SK-N-SH treated with all-trans-retinoic acid at 6 μM for 48 hours (cell line): ENCODE measurements at regions not wholly inside any gene's neighbourhood (a gene's known extent, or its start where the extent isn't known, plus 50 kb on each side); places are given as distances from the start of the nearest gene placed in this dataset.

Experiments
- ATAC-seq: fragments of 200-7000 bp; cut with Tn5 transposase; 3 replicates; pipeline ENCODE4 v1.9.1; 2020; ENCODE audit warnings: mild to moderate bottlenecking, moderate library complexity
- ARNTL ChIP-seq: fragments of 450-650 bp; formaldehyde crosslinking; IDR thresholded peaks from 2 replicates; pipeline ENCODE4 v1.5.0; 2020; ENCODE audit warnings: low read depth, mild to moderate bottlenecking, moderate library complexity, borderline replicate concordance
- BACH2 ChIP-seq: fragments of 250-450 bp; sonication (Bioruptor Pico); IDR thresholded peaks from 2 replicates; pipeline ENCODE4 v1.9.0; 2021; ENCODE audit warnings: mild to moderate bottlenecking, borderline replicate concordance
- CREB5 ChIP-seq: fragments of 250-450 bp; sonication (Bioruptor Pico); IDR thresholded peaks from 2 replicates; pipeline ENCODE4 v1.5.1; 2020; ENCODE audit warnings: low read depth, mild to moderate bottlenecking, moderate library complexity
- CSDC2 ChIP-seq: fragments of 250-450 bp; sonication (Bioruptor Pico); IDR thresholded peaks from 2 replicates; pipeline ENCODE4 v1.5.0; 2020; ENCODE audit warnings: mild to moderate bottlenecking, moderate library complexity
- CSRNP3 ChIP-seq: fragments of 250-450 bp; sonication (Bioruptor Pico); IDR thresholded peaks from 2 replicates; pipeline ENCODE4 v1.5.1; 2021; ENCODE audit warnings: mild to moderate bottlenecking, moderate library complexity
- ESRRG ChIP-seq: fragments of 250-450 bp; sonication (Bioruptor Pico); IDR thresholded peaks from 2 replicates; pipeline ENCODE4 v1.6.1; 2021; ENCODE audit warnings: mild to moderate bottlenecking
- GLIS3 ChIP-seq: fragments of 250-450 bp; sonication (Bioruptor Pico); IDR thresholded peaks from 2 replicates; pipeline ENCODE4 v1.5.0; 2020; ENCODE audit warnings: mild to moderate bottlenecking, moderate library complexity
- ISL1 ChIP-seq: fragments of 250-450 bp; sonication (Bioruptor Pico); IDR thresholded peaks from 2 replicates; pipeline ENCODE4 v2.1.2; 2022; ENCODE audit warnings: mild to moderate bottlenecking, moderate library complexity
- OSR1 ChIP-seq: fragments of 250-450 bp; sonication (Bioruptor Pico); IDR thresholded peaks from 2 replicates; pipeline ENCODE4 v1.8.0; 2022; ENCODE audit warnings: moderate library complexity, mild to moderate bottlenecking, inconsistent platforms
- PATZ1 ChIP-seq: fragments of 250-450 bp; sonication (Bioruptor Pico); IDR thresholded peaks from 2 replicates; pipeline ENCODE4 v1.8.0; 2020; ENCODE audit warnings: mild to moderate bottlenecking, moderate library complexity, borderline replicate concordance
- POU6F1 ChIP-seq: fragments of 250-450 bp; sonication (Bioruptor Pico); IDR thresholded peaks from 2 replicates; pipeline ENCODE4 v1.8.0; 2021; ENCODE audit warnings: low read depth, mild to moderate bottlenecking, moderate library complexity, borderline replicate concordance
- PPARA ChIP-seq: fragments of 250-450 bp; sonication (Bioruptor Pico); IDR thresholded peaks from 2 replicates; pipeline ENCODE4 v1.5.0; 2020; ENCODE audit warnings: mild to moderate bottlenecking, borderline replicate concordance
- SNAI2 ChIP-seq: fragments of 250-450 bp; sonication (Bioruptor Pico); IDR thresholded peaks from 2 replicates; pipeline ENCODE4 v1.5.0; 2020; ENCODE audit warnings: mild to moderate bottlenecking, moderate library complexity
- TCF4 ChIP-seq: fragments of 250-450 bp; sonication (Bioruptor Pico); IDR thresholded peaks from 2 replicates; pipeline ENCODE4 v1.8.0; 2021; ENCODE audit warnings: mild to moderate bottlenecking, moderate library complexity, borderline replicate concordance
- TOX ChIP-seq: fragments of 250-450 bp; sonication (Bioruptor Pico); IDR thresholded peaks from 2 replicates; pipeline ENCODE4 v1.8.0; 2021; ENCODE audit warnings: mild to moderate bottlenecking, moderate library complexity, borderline replicate concordance
- TSHZ2 ChIP-seq: fragments of 250-450 bp; sonication (Bioruptor Pico); IDR thresholded peaks from 2 replicates; pipeline ENCODE4 v1.5.0; 2020; ENCODE audit warnings: mild to moderate bottlenecking, moderate library complexity
- ZC3H10 ChIP-seq: fragments of 250-450 bp; sonication (Bioruptor Pico); IDR thresholded peaks from 2 replicates; pipeline ENCODE4 v1.5.1; 2021; ENCODE audit warnings: mild to moderate bottlenecking, moderate library complexity
- ZFP3 ChIP-seq: fragments of 250-450 bp; sonication (Bioruptor Pico); IDR thresholded peaks from 2 replicates; pipeline ENCODE4 v1.5.0; 2020; ENCODE audit warnings: mild to moderate bottlenecking, moderate library complexity
- ZFP30 ChIP-seq: fragments of 450-650 bp; formaldehyde crosslinking; IDR thresholded peaks from 2 replicates; pipeline ENCODE4 v1.5.0; 2022; ENCODE audit warnings: mild to moderate bottlenecking, moderate library complexity
- ZNF565 ChIP-seq: fragments of 450-650 bp; formaldehyde crosslinking; conservative IDR thresholded peaks from 2 replicates; pipeline ENCODE4 v1.5.0; 2020; ENCODE audit warnings: low read depth, mild to moderate bottlenecking, moderate library complexity
- ZNF70 ChIP-seq: fragments of 450-650 bp; formaldehyde crosslinking; IDR thresholded peaks from 2 replicates; pipeline ENCODE4 v1.5.0; 2020; ENCODE audit warnings: mild to moderate bottlenecking, moderate library complexity
- ZNF8 ChIP-seq: fragments of 450-650 bp; formaldehyde crosslinking; IDR thresholded peaks from 2 replicates; pipeline ENCODE4 v1.5.0; 2020; ENCODE audit warnings: mild to moderate bottlenecking, moderate library complexity

- no peak for ATAC-seq
- TF ChIP-seq ZNF70 (CRISPR knock-in tag) (no peak), ZFP3 (CRISPR knock-in tag) (no peak), ZFP30 (CRISPR knock-in tag) (no peak), BACH2 (CRISPR knock-in tag) (no peak), ESRRG (CRISPR knock-in tag) (no peak), ZNF565 (CRISPR knock-in tag) (no peak), CSDC2 (CRISPR knock-in tag) (no peak), CREB5 (no peak), TOX (CRISPR knock-in tag) (no peak), GLIS3 (CRISPR knock-in tag) (no peak), OSR1 (CRISPR knock-in tag) (no peak), ISL1 (CRISPR knock-in tag) (no peak), SNAI2 (no peak), ZNF8 (CRISPR knock-in tag) (no peak), PPARA (CRISPR knock-in tag) (no peak), ZC3H10 (CRISPR knock-in tag) (no peak)
Measured at GRCh38 chr14:53613404-53614253, 343.0 kb downstream of the BMP4 start.

GRCh38 chr14:53610947-53611346 is 345.7 kb downstream of the BMP4 start:
- TF ChIP-seq ESRRG (CRISPR knock-in tag) (no peak), CSDC2 (CRISPR knock-in tag) (no peak), SNAI2 (no peak), ARNTL (CRISPR knock-in tag) (no peak), CREB5 (no peak), OSR1 (CRISPR knock-in tag) (no peak), GLIS3 (CRISPR knock-in tag) (no peak), ZFP30 (CRISPR knock-in tag) (no peak), TOX (CRISPR knock-in tag) (no peak), TCF4 (CRISPR knock-in tag) (no peak), POU6F1 (CRISPR knock-in tag) (no peak), ZC3H10 (CRISPR knock-in tag) (no peak), CSRNP3 (CRISPR knock-in tag) (no peak)
- TF ChIP-seq, all 23 proteins: peak for 0
- ATAC-seq, result no peak

GRCh38 chr14:53609009-53609408 is 347.6 kb downstream of the BMP4 start:
- no peak for ATAC-seq
- TF ChIP-seq PPARA (CRISPR knock-in tag) (no peak), ZFP3 (CRISPR knock-in tag) (no peak), ZC3H10 (CRISPR knock-in tag) (no peak), TSHZ2 (CRISPR knock-in tag) (no peak), ARNTL (CRISPR knock-in tag) (no peak), PATZ1 (CRISPR knock-in tag) (no peak), BACH2 (CRISPR knock-in tag) (no peak), TOX (CRISPR knock-in tag) (no peak), ZFP30 (CRISPR knock-in tag) (no peak), CSDC2 (CRISPR knock-in tag) (no peak), CREB5 (no peak), POU6F1 (CRISPR knock-in tag) (no peak)
